Dedifferentiated amniotic fluid mesenchymal stem cell (primary cell): ENCODE measurements at regions not wholly inside any gene's neighbourhood (a gene's known extent, or its start where the extent isn't known, plus 50 kb on each side); places are given as distances from the start of the nearest gene placed in this dataset.

Experiments
- DNase-seq: peaks from one replicate; pipeline ENCODE4 v3.0.0-alpha.2; 2016; ENCODE audit errors: extremely low spot score

DNA sequence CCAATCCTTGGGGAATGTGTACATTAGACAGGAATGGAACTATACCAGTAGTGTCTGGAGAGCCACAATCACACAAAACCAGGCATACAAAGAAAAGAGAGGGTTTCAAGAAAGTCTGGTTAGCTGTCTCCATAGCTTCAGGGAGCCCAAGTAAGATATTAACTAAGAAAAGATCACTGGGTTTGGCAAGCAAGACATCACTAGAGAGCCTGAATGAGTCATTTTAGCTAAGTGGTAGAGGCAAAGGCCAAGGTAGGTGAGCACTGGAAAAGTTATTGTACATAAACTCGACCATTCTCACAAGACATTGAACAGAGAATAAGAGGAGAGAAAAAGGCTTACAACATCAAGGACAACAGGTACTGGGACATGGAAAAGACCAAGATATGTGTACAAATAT, 143.8 kb upstream of the ARL4C start:
- no peak for DNase-seq

GRCh38 chr2:234638966-234639365, 142.1 kb upstream of the ARL4C start:
- DNase-seq = no peak

DNA sequence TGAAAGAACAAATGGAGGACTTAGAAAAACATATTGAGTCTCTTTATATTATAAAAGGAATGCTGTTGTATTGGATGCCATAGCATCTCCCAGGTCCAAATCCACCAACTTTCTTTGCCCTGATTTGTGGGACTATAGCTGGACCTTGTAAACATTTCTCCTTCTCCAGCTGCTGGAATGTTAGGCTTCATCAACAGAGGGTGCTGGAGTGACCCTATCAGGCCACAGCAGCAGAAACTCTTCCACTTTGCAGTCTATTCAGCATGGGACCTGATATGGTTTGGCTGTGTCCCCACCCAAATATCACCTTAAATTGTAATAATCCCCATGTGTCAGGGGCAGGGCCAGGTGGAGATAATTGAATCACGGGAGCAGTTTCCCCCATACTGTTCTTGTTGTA, 138.4 kb upstream of the ARL4C start:
- DNase-seq = no peak

DNA sequence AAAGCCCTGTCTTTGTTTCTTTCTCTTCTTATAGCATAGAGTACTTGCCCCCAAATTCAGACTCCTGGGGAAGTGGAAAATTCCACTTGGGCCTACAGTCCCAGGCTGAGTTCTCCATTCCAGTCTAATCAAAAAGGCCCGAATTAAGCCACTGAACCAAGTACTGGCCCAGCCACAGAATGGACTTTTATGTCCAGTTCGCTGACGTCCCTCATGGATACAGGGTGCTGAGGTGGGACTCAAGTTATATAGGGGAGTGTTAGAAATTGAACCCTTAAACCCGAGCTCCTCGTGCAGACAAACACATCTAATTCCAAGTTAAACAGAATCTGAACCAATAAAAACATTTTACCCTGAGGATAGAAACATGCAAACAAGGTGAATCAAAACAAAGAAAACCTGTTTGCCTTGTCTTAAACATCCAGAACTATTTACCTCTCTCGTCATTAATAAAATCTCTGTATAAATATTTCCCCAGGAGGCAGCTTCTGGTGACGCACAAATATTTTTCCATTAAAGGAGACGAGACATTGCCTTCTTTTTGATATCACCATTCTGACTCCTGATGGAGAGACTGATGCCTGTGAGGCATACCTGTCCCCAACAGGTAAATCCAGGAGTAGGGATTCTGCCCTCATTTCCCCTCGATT, 136.8 kb upstream of the ARL4C start:
- DNase-seq = no peak

DNA sequence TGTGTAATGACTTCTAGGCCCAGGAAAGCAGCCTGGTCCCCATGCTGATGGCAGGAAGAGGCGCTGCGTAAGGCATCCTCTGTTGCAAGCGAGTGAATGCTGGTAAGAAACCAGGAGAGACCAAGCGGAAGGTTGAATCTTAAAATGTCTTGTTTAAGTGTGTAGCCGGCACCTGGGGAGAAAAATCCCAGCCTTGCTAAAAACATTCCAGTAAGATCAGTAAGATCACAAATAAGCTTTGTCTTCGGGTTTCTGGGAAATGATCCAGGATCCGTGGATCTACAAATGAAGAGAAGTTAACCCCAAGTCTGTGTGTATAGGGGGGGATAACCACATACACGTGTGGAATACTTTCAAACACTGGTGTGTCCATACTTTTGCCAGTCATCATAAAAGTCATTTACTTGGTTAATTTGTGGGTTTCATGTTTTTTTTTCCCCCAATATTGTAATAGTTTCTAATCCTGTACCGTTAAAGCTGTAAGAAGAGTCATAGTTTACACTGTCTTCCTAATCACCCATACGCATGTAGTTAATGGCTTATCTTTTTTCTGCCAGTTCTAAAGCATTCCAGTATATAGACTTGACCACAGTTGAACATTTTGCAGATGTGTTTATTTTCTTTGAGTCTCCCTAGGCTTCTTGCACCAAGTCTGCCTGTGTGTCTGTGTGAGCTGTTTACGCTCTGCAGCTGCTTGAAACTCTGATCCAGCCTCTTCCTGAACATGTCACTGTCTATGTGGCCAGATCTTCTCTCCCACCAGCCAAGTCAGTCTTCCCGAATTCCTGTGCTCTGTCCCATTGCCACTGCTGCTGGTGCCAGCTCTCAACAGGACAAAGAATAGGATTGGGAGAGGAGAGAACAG, 135.9 kb upstream of the ARL4C start:
- DNase-seq = peak; percentile 54

- no peak for DNase-seq
Measured at GRCh38 chr2:234631646-234632514, 135.0 kb upstream of the ARL4C start.

- no peak for DNase-seq
Measured at GRCh38 chr2:234630801-234631261, 133.9 kb upstream of the ARL4C start.

DNA sequence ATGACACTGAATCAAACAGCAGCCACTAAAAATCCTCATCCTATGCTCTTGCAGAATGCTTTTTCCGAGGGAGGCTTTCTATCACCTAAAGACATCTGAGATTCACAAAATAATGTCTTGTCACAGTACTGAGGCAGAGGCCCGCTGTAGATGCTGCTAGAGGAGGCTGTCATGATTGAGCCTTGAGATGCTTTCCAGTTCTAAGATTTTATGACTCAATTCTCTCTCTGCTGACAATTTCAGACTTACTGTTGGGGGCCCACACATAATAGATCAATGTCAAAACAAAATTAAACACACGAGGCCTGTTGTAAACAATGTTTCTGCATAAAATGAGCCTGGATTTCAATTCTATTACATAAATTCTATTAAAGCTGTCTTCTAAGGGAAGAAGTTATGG, 132.7 kb upstream of the ARL4C start:
- DNase-seq = no peak

DNA sequence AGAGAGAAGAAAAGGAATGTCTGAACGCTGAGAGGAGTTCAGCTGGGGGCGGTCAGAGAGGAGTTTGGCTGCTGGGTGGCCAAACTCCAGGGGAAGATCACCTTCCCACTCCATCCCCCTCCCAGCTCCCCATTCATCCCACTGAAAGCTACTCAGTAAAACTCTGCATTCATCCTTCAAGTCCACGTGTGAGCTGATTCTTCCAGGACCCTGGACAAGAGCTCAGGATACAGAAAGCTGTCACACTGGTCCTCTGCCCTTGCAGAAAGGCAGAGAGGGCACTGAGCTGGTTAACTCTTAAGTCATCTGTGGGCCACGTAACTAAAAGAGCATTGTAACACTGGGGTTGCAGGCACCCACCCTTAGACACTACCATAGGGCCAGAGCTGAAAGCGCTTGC, 132.1 kb upstream of the ARL4C start:
- no peak for DNase-seq

- DNase-seq = no peak
Measured at GRCh38 chr2:234627308-234627707, 130.4 kb upstream of the ARL4C start.

GRCh38 chr2:234626566-234627130, 129.8 kb upstream of the ARL4C start:
- DNase-seq = no peak

DNA sequence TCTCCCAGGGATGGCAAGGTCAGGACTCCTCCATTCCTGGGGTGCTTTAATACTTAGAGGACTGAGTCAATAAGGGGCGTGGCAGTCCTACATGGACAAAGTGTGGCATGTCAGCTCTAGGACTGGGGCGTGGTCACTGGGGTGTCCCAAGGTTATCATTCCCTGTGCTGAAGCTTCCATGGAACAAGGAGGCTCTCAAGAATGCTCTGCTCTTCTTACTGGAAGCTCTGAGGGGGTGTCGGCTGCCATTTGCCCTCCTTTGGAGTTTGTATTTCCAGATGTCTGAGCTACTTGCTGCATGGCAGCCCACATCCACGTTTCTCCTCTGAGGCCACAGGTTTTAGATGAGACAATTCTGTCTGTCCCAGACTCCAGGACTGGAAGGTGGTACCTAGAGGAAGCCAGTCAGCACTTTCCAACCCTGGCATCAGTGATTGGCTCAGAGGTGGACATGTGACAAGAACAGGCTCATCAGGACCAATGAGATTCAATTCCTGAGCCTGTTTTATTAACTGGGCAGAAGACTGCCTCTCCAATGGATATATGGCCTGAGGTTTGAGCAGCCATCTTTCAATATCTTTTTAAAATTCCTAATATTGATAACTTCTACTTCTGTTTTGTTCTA, 128.9 kb upstream of the ARL4C start:
- DNase-seq = no peak

DNA sequence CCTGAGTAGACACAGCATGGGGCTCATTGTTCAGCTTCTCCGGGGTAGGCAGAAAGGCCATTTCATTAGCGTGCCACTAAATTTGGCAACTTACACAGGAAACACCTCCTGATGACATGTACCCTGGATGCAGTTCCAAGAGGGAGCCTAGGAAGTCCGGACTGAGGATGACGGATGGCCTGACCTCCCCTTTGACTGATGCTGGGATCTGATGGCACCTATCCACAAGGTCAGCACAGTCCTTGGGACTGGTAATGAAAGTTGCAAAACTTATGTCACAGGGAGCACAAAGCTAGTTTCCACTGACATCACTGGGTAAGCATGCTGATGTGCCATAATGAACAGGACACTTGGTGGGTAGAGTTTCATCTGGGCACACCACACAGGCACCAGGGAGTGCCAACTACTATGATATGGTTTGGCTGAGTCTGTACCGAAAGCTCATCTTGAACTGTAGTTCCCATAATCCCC, 126.7 kb upstream of the ARL4C start:
- no peak for DNase-seq

GRCh38 chr2:234621120-234621519, 124.2 kb upstream of the ARL4C start:
- no peak for DNase-seq

DNA sequence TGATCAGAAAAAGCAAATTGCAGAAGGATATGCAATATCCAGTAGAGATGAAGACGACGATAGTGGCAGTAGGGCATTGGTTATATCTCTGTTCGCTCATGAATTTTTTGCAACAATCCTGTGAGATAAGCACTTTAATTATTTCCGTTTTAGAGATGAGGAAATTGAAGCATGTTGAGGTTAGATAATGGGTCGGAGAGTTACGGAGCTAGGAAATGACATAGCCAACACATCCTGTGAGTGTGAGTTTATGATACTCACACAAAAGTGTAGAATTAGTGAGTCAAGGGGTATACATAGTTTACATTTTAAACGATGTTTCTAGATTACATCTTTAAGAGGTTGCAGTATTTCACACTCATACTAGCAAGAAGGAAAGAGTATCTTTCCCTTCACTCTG, 123.1 kb upstream of the ARL4C start:
- DNase-seq = no peak

GRCh38 chr2:234615643-234616356, 118.9 kb upstream of the ARL4C start:
- no peak for DNase-seq

- no peak for DNase-seq
Measured at GRCh38 chr2:234611209-234611608, 114.3 kb upstream of the ARL4C start.

GRCh38 chr2:234608946-234609345, 112.1 kb upstream of the ARL4C start:
- no peak for DNase-seq

DNA sequence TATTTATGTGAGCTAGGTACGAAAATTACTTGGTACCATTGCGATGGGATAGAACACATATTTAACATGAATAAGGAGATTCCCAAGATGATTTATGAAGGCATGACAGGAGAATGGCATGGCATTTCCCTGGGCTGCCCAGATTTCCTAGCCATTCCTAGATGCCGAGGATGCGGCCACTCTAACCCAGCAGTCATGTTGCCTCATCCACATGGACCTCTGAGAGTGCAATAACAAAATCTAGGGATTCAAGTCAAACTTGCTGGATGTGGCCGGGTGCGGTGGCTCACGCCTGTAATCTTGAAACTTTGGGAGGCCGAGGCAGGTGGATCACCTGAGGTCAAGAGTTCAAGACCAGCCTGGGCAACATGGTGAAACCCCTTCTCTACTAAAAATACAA, 110.8 kb upstream of the ARL4C start:
- DNase-seq = no peak

DNA sequence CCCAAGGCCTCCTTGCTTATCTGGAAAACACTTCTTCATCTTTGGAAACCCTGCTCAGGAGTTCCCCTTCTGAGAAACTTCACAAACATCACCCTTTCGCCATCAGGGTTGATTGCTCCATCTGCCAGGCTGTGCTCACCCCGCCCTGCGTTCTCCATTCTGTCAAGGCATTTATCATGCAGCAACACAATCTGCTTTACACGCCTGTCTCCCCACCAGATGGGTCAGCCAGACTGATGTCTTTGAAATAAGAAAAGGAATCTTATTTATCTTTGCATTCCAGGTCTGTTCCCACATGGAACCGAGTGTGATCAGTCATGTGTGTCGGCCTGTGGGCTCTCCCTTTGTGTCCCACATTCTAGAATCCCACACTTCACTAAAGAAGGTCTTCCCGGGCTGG, 110.0 kb upstream of the ARL4C start:
- no peak for DNase-seq

- no peak for DNase-seq
Measured at GRCh38 chr2:234603619-234604018, 106.7 kb upstream of the ARL4C start.
